AG09309 (cell line): ENCODE measurements at regions not wholly inside any gene's neighbourhood (a gene's known extent, or its start where the extent isn't known, plus 50 kb on each side); places are given as distances from the start of the nearest gene placed in this dataset.

ENCODE experiments used
- DNase-seq: peaks from one replicate; pipeline ENCODE4 v3.0.0-alpha.2; 2010; ENCODE audit warnings: low read depth
- H3K4me3 ChIP-seq: 2 replicates; pipeline ENCODE4 v1.5.1; 2011; ENCODE audit warnings: mild to moderate bottlenecking, low read depth, low read length, moderate library complexity; ENCODE audit not compliant: control insufficient read depth
- TF ChIP-seq, protein P1 (sequence below): IDR thresholded peaks from 2 replicates; pipeline ENCODE4 v1.5.1; 2011; ENCODE audit warnings: mild to moderate bottlenecking, low read depth, low read length, inconsistent platforms; ENCODE audit not compliant: insufficient read depth, control insufficient read depth; ENCODE audit errors: missing control alignments

DNA sequence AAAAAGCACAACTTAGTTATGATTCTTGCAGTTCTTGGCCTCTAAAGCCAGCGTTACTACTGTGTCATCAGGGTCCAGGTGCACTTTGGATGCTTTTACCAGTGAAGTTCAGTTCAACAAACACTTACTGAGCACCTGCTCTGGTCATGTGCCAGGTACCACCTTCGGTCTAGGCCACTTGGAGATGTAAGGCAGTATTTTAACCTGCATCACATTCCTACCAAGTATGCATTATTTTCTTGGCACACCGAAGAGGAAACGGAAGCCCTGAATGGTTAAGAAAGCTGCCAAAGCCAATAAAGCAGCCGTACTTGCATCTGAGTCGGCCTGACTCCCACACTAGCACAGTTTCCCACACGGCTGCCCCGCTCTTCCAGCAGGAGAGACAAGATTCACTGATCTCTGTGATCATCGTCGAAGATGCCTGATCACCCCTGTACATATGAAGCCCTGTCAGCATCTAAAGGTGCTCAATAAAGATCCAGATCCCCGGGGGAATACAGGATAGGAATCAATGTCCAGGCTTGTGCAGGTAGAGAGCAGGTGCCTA lies 427.1 kb downstream of the EIPR1 start:
- no peak for DNase-seq
- TF ChIP-seq, protein P1, sequence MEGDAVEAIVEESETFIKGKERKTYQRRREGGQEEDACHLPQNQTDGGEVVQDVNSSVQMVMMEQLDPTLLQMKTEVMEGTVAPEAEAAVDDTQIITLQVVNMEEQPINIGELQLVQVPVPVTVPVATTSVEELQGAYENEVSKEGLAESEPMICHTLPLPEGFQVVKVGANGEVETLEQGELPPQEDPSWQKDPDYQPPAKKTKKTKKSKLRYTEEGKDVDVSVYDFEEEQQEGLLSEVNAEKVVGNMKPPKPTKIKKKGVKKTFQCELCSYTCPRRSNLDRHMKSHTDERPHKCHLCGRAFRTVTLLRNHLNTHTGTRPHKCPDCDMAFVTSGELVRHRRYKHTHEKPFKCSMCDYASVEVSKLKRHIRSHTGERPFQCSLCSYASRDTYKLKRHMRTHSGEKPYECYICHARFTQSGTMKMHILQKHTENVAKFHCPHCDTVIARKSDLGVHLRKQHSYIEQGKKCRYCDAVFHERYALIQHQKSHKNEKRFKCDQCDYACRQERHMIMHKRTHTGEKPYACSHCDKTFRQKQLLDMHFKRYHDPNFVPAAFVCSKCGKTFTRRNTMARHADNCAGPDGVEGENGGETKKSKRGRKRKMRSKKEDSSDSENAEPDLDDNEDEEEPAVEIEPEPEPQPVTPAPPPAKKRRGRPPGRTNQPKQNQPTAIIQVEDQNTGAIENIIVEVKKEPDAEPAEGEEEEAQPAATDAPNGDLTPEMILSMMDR: no peak
- no peak overlapping the region for H3K4me3 ChIP-seq

DNA sequence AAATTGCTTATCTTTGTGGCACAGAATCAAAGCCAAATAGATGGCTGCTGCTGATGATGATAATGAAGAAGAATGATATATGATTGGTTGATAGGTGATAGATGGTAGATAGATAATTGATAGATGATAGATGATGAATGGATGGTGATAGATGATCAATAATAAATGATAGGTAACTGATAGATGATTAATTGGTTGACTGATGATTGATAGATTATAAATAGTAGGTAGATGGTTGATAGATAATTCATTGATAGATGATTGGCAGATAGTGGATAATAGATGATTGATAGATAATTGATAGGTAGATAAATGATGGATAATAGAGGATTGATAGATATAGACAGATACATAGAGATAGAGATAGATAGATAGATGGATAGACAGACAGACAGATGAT lies 430.2 kb downstream of the EIPR1 start:
- DNase-seq: no peak
- TF ChIP-seq, protein P1: no peak

DNA sequence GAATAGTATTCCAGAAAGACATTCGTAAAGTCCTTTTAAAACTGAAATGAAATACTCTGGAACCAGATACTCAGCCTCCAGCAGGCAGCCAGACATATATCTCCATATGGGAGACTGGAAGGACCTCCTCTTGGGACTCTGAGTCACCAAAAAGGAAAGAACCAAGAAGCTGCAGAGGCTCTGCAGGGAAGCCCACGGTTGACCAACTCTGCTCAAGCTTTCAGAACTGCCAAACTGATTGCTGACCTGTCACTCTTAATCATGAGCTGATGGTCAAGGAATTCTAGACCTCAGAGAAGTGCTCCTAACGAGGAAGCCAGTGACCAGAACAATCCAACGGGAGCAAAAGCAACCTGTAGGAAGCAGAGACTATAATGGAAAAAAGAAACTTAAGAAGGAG lies 434.7 kb downstream of the EIPR1 start:
- no peak overlapping the region for H3K4me3 ChIP-seq
- DNase-seq: no peak
- TF ChIP-seq, protein P1: no peak

More for the DNA sequence above, 430.2 kb downstream of the EIPR1 start:
- no peak overlapping the region for H3K4me3 ChIP-seq

DNA sequence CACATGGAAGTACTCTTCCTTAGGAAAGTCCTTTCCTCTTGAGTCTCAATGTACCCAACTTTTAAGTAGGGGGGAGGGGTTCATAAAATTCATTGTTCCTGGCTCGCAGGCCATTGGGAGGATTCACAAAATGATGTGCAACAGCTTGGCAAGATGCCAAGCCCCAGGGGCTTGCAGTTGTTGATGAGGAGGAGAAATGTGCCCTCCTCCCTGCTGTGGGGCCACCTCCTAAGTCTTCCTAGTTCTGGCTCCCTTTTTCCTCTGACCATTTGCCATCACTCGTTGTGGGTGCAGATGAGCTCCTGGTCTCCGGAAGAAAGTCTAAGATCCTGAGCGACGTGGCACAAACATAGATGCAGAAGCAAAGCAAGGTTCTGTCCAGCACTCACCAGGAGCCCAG lies 435.4 kb downstream of the EIPR1 start:
- H3K4me3 ChIP-seq: no peak overlapping the region
- DNase-seq: no peak
- TF ChIP-seq, protein P1: no peak

DNA sequence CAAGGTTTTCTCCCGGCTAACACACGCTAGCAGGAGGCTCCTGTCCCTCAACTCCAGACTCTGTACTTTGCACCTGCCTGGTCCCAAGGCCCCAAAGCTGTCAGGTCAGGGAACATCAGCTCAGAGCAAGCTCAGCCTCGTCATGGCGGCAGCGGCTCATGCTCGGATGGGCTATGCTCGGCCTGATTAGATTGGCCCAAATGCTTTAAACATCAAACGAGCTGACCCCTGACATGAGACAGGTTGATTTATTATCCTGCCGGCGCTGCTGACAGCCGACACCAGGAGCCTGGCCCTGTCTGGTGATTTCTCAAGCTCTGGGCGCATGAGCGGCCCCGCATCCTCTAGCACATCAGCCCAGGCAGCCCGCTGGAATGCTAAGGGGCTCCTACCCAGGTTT lies 436.4 kb downstream of the EIPR1 start:
- H3K4me3 ChIP-seq: no peak overlapping the region
- TF ChIP-seq, protein P1: no peak
- no peak for DNase-seq

DNA sequence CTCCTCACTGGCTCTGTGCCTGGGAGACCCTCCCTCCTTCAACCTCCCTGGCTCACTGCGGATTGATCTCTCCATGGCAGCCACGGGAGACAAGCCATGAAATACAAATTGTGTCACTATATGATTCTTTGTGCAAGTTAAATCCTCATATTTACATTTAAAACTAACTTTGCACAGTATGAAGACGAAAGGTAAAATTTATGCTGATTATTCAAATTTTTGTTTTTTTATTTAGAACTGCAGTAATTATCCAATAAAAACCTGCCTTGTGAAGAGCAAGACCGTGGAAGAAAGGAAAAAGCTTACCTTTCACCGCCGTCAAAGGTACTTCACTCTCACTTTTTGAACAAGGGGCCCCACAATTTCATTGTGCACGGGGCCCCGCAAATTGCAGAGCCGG lies 436.9 kb downstream of the EIPR1 start:
- no peak for DNase-seq
- TF ChIP-seq, protein P1: no peak
- H3K4me3 ChIP-seq: no peak overlapping the region

DNA sequence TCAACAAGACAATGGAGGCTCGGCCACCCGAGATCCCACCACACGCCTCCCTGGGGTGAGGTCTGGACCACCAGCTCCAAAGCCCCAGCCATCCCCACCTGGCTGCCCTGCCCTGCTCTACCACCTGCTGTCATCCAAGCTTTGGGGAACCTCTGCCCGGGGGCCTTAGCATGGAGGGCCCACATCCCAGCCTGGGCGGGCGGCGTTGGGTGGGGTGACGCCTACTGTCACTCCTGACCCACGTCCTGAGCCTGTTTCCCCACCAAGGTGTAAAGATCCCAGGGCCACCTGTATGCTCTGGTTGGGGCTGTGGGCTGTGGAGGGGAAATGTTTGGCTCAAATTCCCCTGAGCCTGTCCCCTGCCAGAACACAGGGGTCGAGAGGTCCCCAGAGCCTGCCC lies 437.6 kb downstream of the EIPR1 start:
- TF ChIP-seq, protein P1: no peak
- H3K4me3 ChIP-seq: no peak overlapping the region
- DNase-seq: no peak
